H1 (cell line): ENCODE measurements at regions not wholly inside any gene's neighbourhood (a gene's known extent, or its start where the extent isn't known, plus 50 kb on each side); places are given as distances from the start of the nearest gene placed in this dataset.

Experiments
- BCL11A ChIP-seq, 2 experiments: IDR thresholded peaks; one replicate each; pipeline ENCODE4 v1.6.1; 2011; ENCODE audit warnings: low read depth in 2 of 2, low read length in 2 of 2, mild to moderate bottlenecking in 2 of 2
- CHD7 ChIP-seq: fragments of 300-600 bp; sonication (generic); IDR thresholded peaks from 2 replicates; pipeline ENCODE4 v1.7.1; 2012; ENCODE audit warnings: low read length, moderate library complexity, mild to moderate bottlenecking, inconsistent platforms; ENCODE audit not compliant: insufficient replicate concordance
- CTBP2 ChIP-seq: IDR thresholded peaks from 2 replicates; pipeline ENCODE4 v1.7.0; 2011; ENCODE audit warnings: borderline replicate concordance, mild to moderate bottlenecking, moderate library complexity, mixed read lengths, low read length; ENCODE audit not compliant: insufficient read depth, insufficient read length
- EGR1 ChIP-seq: IDR thresholded peaks from 2 replicates; pipeline ENCODE4 v1.6.1; 2011; ENCODE audit warnings: low read depth, low read length, borderline replicate concordance
- FOSL1 ChIP-seq: IDR thresholded peaks from 2 replicates; pipeline ENCODE4 v1.6.1; 2011; ENCODE audit warnings: mild to moderate bottlenecking, low read depth, low read length, moderate library complexity; ENCODE audit not compliant: insufficient read depth
- GTF2F1 ChIP-seq: IDR thresholded peaks from 2 replicates; pipeline ENCODE4 v1.6.1; 2012; ENCODE audit warnings: low read depth, low read length, improper control_type of control experiment, borderline replicate concordance
- MAX ChIP-seq: IDR thresholded peaks from 2 replicates; pipeline ENCODE4 v1.6.1; 2012; ENCODE audit warnings: inconsistent platforms
- RBBP5 ChIP-seq: IDR thresholded peaks from 2 replicates; pipeline ENCODE4 v1.7.1; 2012; ENCODE audit warnings: low read depth, mild to moderate bottlenecking, inconsistent platforms, low read length, moderate library complexity, borderline replicate concordance
- SIRT6 ChIP-seq: IDR thresholded peaks from one replicate; pipeline ENCODE4 v1.7.1; 2012; ENCODE audit warnings: low read length, inconsistent platforms
- TAF7 ChIP-seq: optimal IDR thresholded peaks from 2 replicates; pipeline ENCODE3; 2011; ENCODE audit warnings: low read depth, mild to moderate bottlenecking, inconsistent platforms, low read length, moderate library complexity, borderline replicate concordance
- YY1 ChIP-seq: IDR thresholded peaks from 2 replicates; pipeline ENCODE4 v1.6.1; 2011; ENCODE audit warnings: low read depth, mild to moderate bottlenecking, low read length

- TF ChIP-seq CHD7, result no peak
- TF ChIP-seq CTBP2, result no peak
- no peak for TF ChIP-seq RBBP5
- TF ChIP-seq GTF2F1, result no peak
- no peak for TF ChIP-seq BCL11A (IDR thresholded peaks at IDR 0.05; ENCODE audit: low read depth in 2 of 2, low read length in 2 of 2)
- TF ChIP-seq YY1, result no peak
- no peak for TF ChIP-seq TAF7
- no peak for TF ChIP-seq EGR1
- no peak for TF ChIP-seq SIRT6
- TF ChIP-seq FOSL1, result no peak
- no peak for TF ChIP-seq MAX
Observed at GRCh38 chr6:156269751-156270369, 507.3 kb upstream of the ARID1B start (continued).
